GM12878 (cell line): ENCODE measurements at regions not wholly inside any gene's neighbourhood (a gene's known extent, or its start where the extent isn't known, plus 50 kb on each side); places are given as distances from the start of the nearest gene placed in this dataset.

Source experiments
- ATAC-seq: fragments of 200-7000 bp; cut with Tn5 transposase; 3 replicates; pipeline ENCODE4 v1.9.1; 2020; ENCODE audit warnings: mild to moderate bottlenecking, moderate library complexity
- BruUV-seq: library from RNA; stranded (reverse); fragments of 400-500 nt; replicated peaks from 2 replicates; lab custom pipeline; 2021; lab: Mats Ljungman, UMichigan
- CTCF ChIA-PET: fragments of 300-600 bp; sonication (Branson Sonifier 250); formaldehyde crosslinking; extraction: SDS; loops from one replicate; lab custom pipeline; 2021; ENCODE audit warnings: inconsistent platforms; lab: Yijun Ruan, JAX
- POLR2A ChIA-PET: fragments of 350-600 bp; formaldehyde crosslinking; extraction: SDS; loops from one replicate; lab custom pipeline; 2021; ENCODE audit warnings: inconsistent platforms; lab: Charles Lee
- RAD21 ChIA-PET: fragments of 300-600 bp; sonication (Branson Sonifier 250); formaldehyde crosslinking; loops from one replicate; lab custom pipeline; 2023; ENCODE audit warnings: antibody characterized with exemption; ENCODE audit not compliant: unreplicated experiment; lab: Charles Lee
- SMC1A ChIA-PET: fragments of 300-600 bp; sonication (Branson Sonifier 250); formaldehyde crosslinking; loops from one replicate; lab custom pipeline; 2023; ENCODE audit not compliant: unreplicated experiment, uncharacterized antibody; lab: Charles Lee
- DNase-seq: peaks from one replicate; pipeline ENCODE4 v3.0.0-alpha.2; 2011; ENCODE audit warnings: low read depth, low spot score
- FAIRE-seq: peaks from 3 replicates; lab custom pipeline; 2011; peaks lifted over from hg19 to GRCh38; lab: Jason Lieb, UNC
- H2AFZ ChIP-seq: 2 replicates; pipeline ENCODE4 v1.6.0; 2011; ENCODE audit warnings: low read depth, low read length, control low read depth; ENCODE audit not compliant: control insufficient read depth
- H3K27ac ChIP-seq: 2 replicates; pipeline ENCODE4 v1.5.1; 2011; ENCODE audit warnings: control low read depth; ENCODE audit not compliant: control insufficient read depth, insufficient read depth
- H3K27me3 ChIP-seq, 2 experiments: replicated peaks in 1 of 2; 2 replicates each; pipeline versions ENCODE4 v1.6.0 to v1.6.1; 2011; ENCODE audit warnings: low read length in 1 of 2; ENCODE audit not compliant: control insufficient read depth in 2 of 2, insufficient read depth in 2 of 2
- H3K36me3 ChIP-seq, 2 experiments: 2 replicates each; pipeline ENCODE4 v1.5.1; 2011; ENCODE audit warnings: low read length in 1 of 2; ENCODE audit not compliant: control insufficient read depth in 2 of 2, insufficient read depth in 2 of 2
- H3K4me1 ChIP-seq: 2 replicates; pipeline ENCODE4 v1.6.1; 2011; ENCODE audit warnings: mild to moderate bottlenecking, low read length, moderate library complexity, mixed read lengths; ENCODE audit not compliant: control insufficient read depth, insufficient read depth
- H3K4me2 ChIP-seq: 2 replicates; pipeline ENCODE4 v1.6.0; 2011; ENCODE audit warnings: control low read depth; ENCODE audit not compliant: control insufficient read depth, insufficient read depth
- H3K4me3 ChIP-seq: fragments of 200-600 bp; sonication (generic); 2 replicates; pipeline ENCODE4 v1.5.1; 2016
- H3K79me2 ChIP-seq: 2 replicates; pipeline ENCODE4 v1.6.0; 2011; ENCODE audit warnings: low read length; ENCODE audit not compliant: control insufficient read depth, insufficient read depth
- H3K9ac ChIP-seq: 2 replicates; pipeline ENCODE4 v1.8.0; 2011; ENCODE audit warnings: low read length, control low read depth, mixed read lengths; ENCODE audit not compliant: control insufficient read depth, insufficient read depth
- H3K9me3 ChIP-seq: replicated peaks from 3 replicates; pipeline ENCODE4 v1.5.1; 2011; ENCODE audit warnings: mild to moderate bottlenecking, low read length; ENCODE audit not compliant: control insufficient read depth, insufficient read depth
- H4K20me1 ChIP-seq: 2 replicates; pipeline ENCODE4 v1.6.0; 2011; ENCODE audit not compliant: control insufficient read depth, insufficient read depth
- CUX1 ChIP-seq: IDR thresholded peaks from 2 replicates; pipeline ENCODE4 v1.6.1; 2012; ENCODE audit warnings: improper control_type of control experiment, low read depth, low read length; ENCODE audit not compliant: insufficient replicate concordance
- ELK1 ChIP-seq: IDR thresholded peaks from 2 replicates; pipeline ENCODE4 v1.6.1; 2012; ENCODE audit warnings: low read depth, low read length, improper control_type of control experiment
- MEF2A ChIP-seq: IDR thresholded peaks from 2 replicates; pipeline ENCODE4 v1.6.1; 2011; ENCODE audit warnings: low read depth, mild to moderate bottlenecking, low read length, moderate library complexity; ENCODE audit not compliant: insufficient read depth
- MEF2B ChIP-seq: fragments of 450-650 bp; IDR thresholded peaks from 2 replicates; pipeline ENCODE4 v1.6.1; 2018; ENCODE audit warnings: mild to moderate bottlenecking, moderate library complexity; ENCODE audit not compliant: partially characterized antibody, poor library complexity, severe bottlenecking
- SMAD1 ChIP-seq: fragments of 450-650 bp; IDR thresholded peaks from 2 replicates; pipeline ENCODE4 v1.6.1; 2018; ENCODE audit warnings: mild to moderate bottlenecking, low read depth; ENCODE audit not compliant: partially characterized antibody
- STAT3 ChIP-seq: IDR thresholded peaks from 2 replicates; pipeline ENCODE4 v1.6.1; 2011; ENCODE audit warnings: low read depth, low read length, improper control_type of control experiment
- SUZ12 ChIP-seq: fragments of 200-600 bp; sonication (generic); IDR thresholded peaks from one replicate; pipeline ENCODE4 v1.6.1; 2018; ENCODE audit warnings: antibody characterized with exemption, mild to moderate bottlenecking; ENCODE audit not compliant: unreplicated experiment
- TARDBP ChIP-seq: IDR thresholded peaks from 2 replicates; pipeline ENCODE4 v1.6.1; 2016; ENCODE audit warnings: borderline replicate concordance
- YBX1 ChIP-seq: fragments of 450-650 bp; IDR thresholded peaks from 2 replicates; pipeline ENCODE4 v1.6.1; 2016; ENCODE audit warnings: antibody characterized with exemption
- ZZZ3 ChIP-seq: IDR thresholded peaks from 2 replicates; pipeline ENCODE4 v1.6.1; 2011; ENCODE audit warnings: low read depth; ENCODE audit not compliant: control insufficient read depth, insufficient read length
- WGBS: methylation state at CpG from one replicate; pipeline ENCODE4 v1.1.6; 2016; ENCODE audit warnings: low lambda C conversion rate; ENCODE audit not compliant: insufficient replicate concordance, insufficient coverage; ENCODE audit errors: missing lambda C conversion rate; 5-methylcytosine and 5-hydroxymethylcytosine counted together
- in situ Hi-C: fragments of 300-500 bp; cut with MboI; formaldehyde crosslinking; loops from 9 replicates; pipeline ENCODE4 v1.14.3; 2018; ENCODE audit warnings: mixed read lengths
- intact Hi-C: fragments of 100-400 bp; cut with micrococcal nuclease; formaldehyde crosslinking; loops from one replicate; pipeline ENCODE4 v1.14.2; 2022; ENCODE audit not compliant: unreplicated experiment

DNA sequence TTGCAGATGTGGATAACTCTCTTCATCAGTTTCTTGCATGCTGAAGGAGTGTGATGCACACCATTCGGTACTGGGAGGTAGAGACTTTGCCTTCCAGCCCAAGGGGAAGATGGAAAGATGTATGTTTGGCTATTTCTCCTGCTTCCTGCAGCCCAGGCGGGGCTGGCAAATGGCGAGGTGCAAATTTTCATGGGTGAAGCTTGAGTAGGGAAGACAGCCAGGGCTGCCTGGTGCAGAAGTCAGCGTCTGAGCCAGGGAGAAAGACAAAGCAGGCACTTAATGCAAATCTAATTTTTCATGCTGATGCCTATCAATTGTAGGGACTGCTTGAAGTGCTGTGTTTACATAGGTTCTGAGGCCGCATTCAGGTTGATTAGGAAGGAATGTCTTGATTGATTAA is 384.7 kb upstream of the EEF2KMT start:
- no TSS peak for BruUV-seq
- 8% methylated on average over 5 of the region's 5 CpGs for WGBS
- intact Hi-C loops, result no loop called here
- ATAC-seq (no peak), FAIRE-seq (no peak), DNase-seq (no peak)
- SMC1A ChIA-PET, result no interaction called here
- Histone ChIP-seq H3K36me3 (no peaks in the 10 kb centered on the region), H3K9ac (no peak overlapping the region), H3K79me2 (no peaks in the 10 kb centered on the region), H3K27me3 (no peaks in the 10 kb centered on the region), H3K4me3 (no peak overlapping the region), H3K4me1 (no peaks in the 10 kb centered on the region), H3K27ac (no peak overlapping the region), H2AFZ (no peak overlapping the region), H3K4me2 (no peak overlapping the region), H4K20me1 (no peaks in the 10 kb centered on the region), H3K9me3 (no peaks in the 10 kb centered on the region)
- TF ChIP-seq SUZ12, result no peak
- no peak for TF ChIP-seq MEF2A
- no peak for TF ChIP-seq TARDBP
- TF ChIP-seq ELK1, result no peak
- no peak for TF ChIP-seq SMAD1
- TF ChIP-seq MEF2B, result no peak
- TF ChIP-seq ZZZ3, result no peak
- TF ChIP-seq YBX1, result no peak
- no peak for TF ChIP-seq CUX1
- TF ChIP-seq STAT3, result no peak
- RAD21 ChIA-PET, result no interaction called here
- POLR2A ChIA-PET, result no interaction called here
- CTCF ChIA-PET, result no interaction called here
- in situ Hi-C loops, result no loop called here
